Activated CD4-positive, alpha-beta memory T cell treated with anti-CD3 and anti-CD28 coated beads for 36 hours (primary cell): ENCODE measurements at regions not wholly inside any gene's neighbourhood (a gene's known extent, or its start where the extent isn't known, plus 50 kb on each side); places are given as distances from the start of the nearest gene placed in this dataset.

Experiments
- CTCF ChIA-PET: fragments of 350-600 bp; sonication (Branson Sonifier 250); formaldehyde crosslinking; loops from one replicate; lab custom pipeline; 2021; ENCODE audit warnings: antibody characterized with exemption, inconsistent platforms; lab: Charles Lee
- POLR2A ChIA-PET: fragments of 350-600 bp; sonication (Branson Sonifier 250); formaldehyde crosslinking; loops from one replicate; lab custom pipeline; 2021; ENCODE audit warnings: antibody characterized with exemption; lab: Charles Lee
- DNase-seq: peaks from one replicate; pipeline ENCODE4 v3.0.0-alpha.2; 2020
- H3K27ac Mint-ChIP-seq: one replicate; pipeline ENCODE4 v1.8.0; 2021; ENCODE audit warnings: mixed read lengths
- H3K27me3 Mint-ChIP-seq: one replicate; pipeline ENCODE4 v1.8.0; 2021; ENCODE audit warnings: mixed read lengths
- H3K36me3 Mint-ChIP-seq: one replicate; pipeline ENCODE4 v1.8.0; 2021; ENCODE audit warnings: mixed read lengths
- H3K4me1 Mint-ChIP-seq: one replicate; pipeline ENCODE4 v1.8.0; 2021; ENCODE audit warnings: low read depth, mixed read lengths
- H3K4me3 Mint-ChIP-seq: one replicate; pipeline ENCODE4 v1.8.0; 2021; ENCODE audit warnings: mild to moderate bottlenecking, mixed read lengths
- H3K9me3 Mint-ChIP-seq: one replicate; pipeline ENCODE4 v1.8.0; 2021; ENCODE audit warnings: mixed read lengths
- intact Hi-C: fragments of 100-400 bp; cut with micrococcal nuclease; formaldehyde crosslinking; loops from one replicate; pipeline ENCODE4 v1.15.1; 2023

GRCh38 chr3:40714771-40715345 lies 190.1 kb downstream of the ZNF621 start:
- no peak for DNase-seq
- no peaks in the 10 kb centered on the region for H3K9me3 Mint-ChIP-seq
- H3K4me3 Mint-ChIP-seq: no peak overlapping the region
- H3K27ac Mint-ChIP-seq: no peak overlapping the region
- ChIA-PET POLR2A (interaction anchor here (0.7 kb wide), 1 partner anchor 417 kb away, joined by 3 read pairs; no protein-coding TSS in a partner anchor), CTCF (no interaction called here)
- no peaks in the 10 kb centered on the region for H3K36me3 Mint-ChIP-seq
- H3K4me1 Mint-ChIP-seq: no peaks in the 10 kb centered on the region
- H3K27me3 Mint-ChIP-seq: peaks cover 20% of the 10 kb centered on the region
- intact Hi-C loops: no loop called here

GRCh38 chr3:40715551-40715950 lies 190.8 kb downstream of the ZNF621 start:
- intact Hi-C loops: no loop called here
- H3K27me3 Mint-ChIP-seq: peaks cover 20% of the 10 kb centered on the region
- H3K9me3 Mint-ChIP-seq: no peaks in the 10 kb centered on the region
- no peaks in the 10 kb centered on the region for H3K36me3 Mint-ChIP-seq
- no peak overlapping the region for H3K27ac Mint-ChIP-seq
- no peak for DNase-seq
- H3K4me3 Mint-ChIP-seq: no peak overlapping the region
- ChIA-PET POLR2A (no interaction called here), CTCF (no interaction called here)
- no peaks in the 10 kb centered on the region for H3K4me1 Mint-ChIP-seq

GRCh38 chr3:40717471-40717870 lies 192.7 kb downstream of the ZNF621 start:
- no peaks in the 10 kb centered on the region for H3K9me3 Mint-ChIP-seq
- DNase-seq: no peak
- intact Hi-C loops: no loop called here
- POLR2A ChIA-PET: no interaction called here
- H3K27ac Mint-ChIP-seq: no peak overlapping the region
- CTCF ChIA-PET: interaction anchor here (0.8 kb wide), 1 partner anchor 130 kb away, joined by 3 read pairs; no protein-coding TSS in a partner anchor
- H3K27me3 Mint-ChIP-seq: peaks cover 15% of the 10 kb centered on the region
- H3K4me3 Mint-ChIP-seq: no peak overlapping the region
- no peaks in the 10 kb centered on the region for H3K4me1 Mint-ChIP-seq
- no peaks in the 10 kb centered on the region for H3K36me3 Mint-ChIP-seq

GRCh38 chr3:40718209-40718608 lies 193.4 kb downstream of the ZNF621 start:
- H3K9me3 Mint-ChIP-seq: no peaks in the 10 kb centered on the region
- no peaks in the 10 kb centered on the region for H3K36me3 Mint-ChIP-seq
- ChIA-PET CTCF (interaction anchor here (0.6 kb wide), 1 partner anchor 73 kb away, joined by 3 read pairs; no protein-coding TSS in a partner anchor), POLR2A (no interaction called here)
- peaks cover 15% of the 10 kb centered on the region for H3K27me3 Mint-ChIP-seq
- DNase-seq: no peak
- no peak overlapping the region for H3K4me3 Mint-ChIP-seq
- H3K27ac Mint-ChIP-seq: no peak overlapping the region
- intact Hi-C loops: no loop called here
- H3K4me1 Mint-ChIP-seq: no peaks in the 10 kb centered on the region

- ChIA-PET POLR2A (no interaction called here), CTCF (interaction anchor here (0.6 kb wide), 1 partner anchor 74 kb away, joined by 3 read pairs; no protein-coding TSS in a partner anchor)
- Mint-ChIP-seq H3K9me3 (no peaks in the 10 kb centered on the region), H3K4me3 (no peak overlapping the region), H3K27ac (no peak overlapping the region), H3K27me3 (peaks cover 14% of the 10 kb centered on the region), H3K36me3 (no peaks in the 10 kb centered on the region), H3K4me1 (no peaks in the 10 kb centered on the region)
- no peak for DNase-seq
- intact Hi-C loops: no loop called here
Measured at GRCh38 chr3:40718681-40719080, 193.9 kb downstream of the ZNF621 start.

GRCh38 chr3:40719660-40720287 lies 195.0 kb downstream of the ZNF621 start:
- H3K27me3 Mint-ChIP-seq: peaks cover 7% of the 10 kb centered on the region

GRCh38 chr3:40720341-40720740 lies 195.6 kb downstream of the ZNF621 start:
- Mint-ChIP-seq H3K4me3 (no peak overlapping the region), H3K36me3 (no peaks in the 10 kb centered on the region), H3K4me1 (no peaks in the 10 kb centered on the region), H3K9me3 (no peaks in the 10 kb centered on the region), H3K27me3 (peaks cover 2% of the 10 kb centered on the region), H3K27ac (no peak overlapping the region)
- POLR2A ChIA-PET: no interaction called here
- intact Hi-C loops: no loop called here
- CTCF ChIA-PET: no interaction called here
- DNase-seq: no peak

More at GRCh38 chr3:40719660-40720287, 195.0 kb downstream of the ZNF621 start:
- intact Hi-C loops: no loop called here
- Mint-ChIP-seq H3K9me3 (no peaks in the 10 kb centered on the region), H3K36me3 (no peaks in the 10 kb centered on the region), H3K27ac (no peak overlapping the region), H3K4me3 (no peak overlapping the region), H3K4me1 (no peaks in the 10 kb centered on the region)
- ChIA-PET POLR2A (no interaction called here), CTCF (no interaction called here)
- no peak for DNase-seq

GRCh38 chr3:40720863-40721262 lies 196.1 kb downstream of the ZNF621 start:
- DNase-seq: no peak
- Mint-ChIP-seq H3K4me1 (no peaks in the 10 kb centered on the region), H3K27me3 (no peaks in the 10 kb centered on the region), H3K36me3 (no peaks in the 10 kb centered on the region), H3K9me3 (no peaks in the 10 kb centered on the region), H3K4me3 (no peak overlapping the region), H3K27ac (no peak overlapping the region)
- intact Hi-C loops: no loop called here
- CTCF ChIA-PET: no interaction called here
- POLR2A ChIA-PET: no interaction called here

- no peak overlapping the region for H3K27ac Mint-ChIP-seq
- no peaks in the 10 kb centered on the region for H3K27me3 Mint-ChIP-seq
- no peaks in the 10 kb centered on the region for H3K9me3 Mint-ChIP-seq
- intact Hi-C loops: no loop called here
- CTCF ChIA-PET: no interaction called here
- no peak for DNase-seq
- POLR2A ChIA-PET: no interaction called here
- H3K36me3 Mint-ChIP-seq: no peaks in the 10 kb centered on the region
- H3K4me1 Mint-ChIP-seq: no peaks in the 10 kb centered on the region
- no peak overlapping the region for H3K4me3 Mint-ChIP-seq
Measured at GRCh38 chr3:40723083-40723660, 198.4 kb downstream of the ZNF621 start.

GRCh38 chr3:40725031-40725430 lies 200.3 kb downstream of the ZNF621 start:
- peaks cover 14% of the 10 kb centered on the region for H3K9me3 Mint-ChIP-seq
- no peaks in the 10 kb centered on the region for H3K36me3 Mint-ChIP-seq
- no peaks in the 10 kb centered on the region for H3K4me1 Mint-ChIP-seq
- H3K27me3 Mint-ChIP-seq: no peaks in the 10 kb centered on the region
- H3K27ac Mint-ChIP-seq: no peak overlapping the region
- intact Hi-C loops: no loop called here
- DNase-seq: no peak
- POLR2A ChIA-PET: no interaction called here
- H3K4me3 Mint-ChIP-seq: no peak overlapping the region
- CTCF ChIA-PET: no interaction called here

GRCh38 chr3:40731445-40731844 lies 206.7 kb downstream of the ZNF621 start:
- H3K27ac Mint-ChIP-seq: no peak overlapping the region
- H3K9me3 Mint-ChIP-seq: peaks cover 21% of the 10 kb centered on the region
- CTCF ChIA-PET: no interaction called here
- POLR2A ChIA-PET: no interaction called here
- H3K36me3 Mint-ChIP-seq: no peaks in the 10 kb centered on the region
- intact Hi-C loops: no loop called here
- H3K4me1 Mint-ChIP-seq: no peaks in the 10 kb centered on the region
- no peak for DNase-seq
- no peak overlapping the region for H3K4me3 Mint-ChIP-seq
- no peaks in the 10 kb centered on the region for H3K27me3 Mint-ChIP-seq

- peaks cover 1% of the 10 kb centered on the region for H3K27me3 Mint-ChIP-seq
- no peak for DNase-seq
- H3K9me3 Mint-ChIP-seq: no peaks in the 10 kb centered on the region
- ChIA-PET CTCF (no interaction called here), POLR2A (interaction anchor here (0.9 kb wide), 1 partner anchor 11 kb away, joined by 3 read pairs; no protein-coding TSS in a partner anchor)
- no peak overlapping the region for H3K27ac Mint-ChIP-seq
- H3K36me3 Mint-ChIP-seq: no peaks in the 10 kb centered on the region
- no peaks in the 10 kb centered on the region for H3K4me1 Mint-ChIP-seq
- intact Hi-C loops: no loop called here
- H3K4me3 Mint-ChIP-seq: no peak overlapping the region
Measured at GRCh38 chr3:40736943-40737342, 212.2 kb downstream of the ZNF621 start.
